ENCODE measurements at regions not wholly inside any gene's neighbourhood (a gene's known extent, or its start where the extent isn't known, plus 50 kb on each side); places are given as distances from the start of the nearest gene placed in this dataset.

GRCh38 chr5:124596595-124597421, 149.6 kb downstream of the ZNF608 start:
- TF ChIP-seq CTCF (conservative IDR thresholded peaks at IDR 0.05; ENCODE audit: low read length) (no peak), EZH2phosphoT487 (IDR thresholded peaks at IDR 0.05; ENCODE audit: borderline replicate concordance, low read depth, low read length) (no peak)
